GM21381 (cell line): ENCODE measurements at regions not wholly inside any gene's neighbourhood (a gene's known extent, or its start where the extent isn't known, plus 50 kb on each side); places are given as distances from the start of the nearest gene placed in this dataset.
"Not testable (repeated sequence)": the region's sequence is repeated elsewhere in the genome, so short reads cannot be mapped to it uniquely, and the experiment has no call there.

Experiments used
- ATAC-seq: cut with Tn5 transposase; IDR thresholded peaks from one replicate; pipeline ENCODE4 v1.9.1; 2021; ENCODE audit warnings: mild to moderate bottlenecking, moderate library complexity; ENCODE audit not compliant: unreplicated experiment

- no peak for ATAC-seq
Measured at GRCh38 chr7:125491137-125491536, 561.5 kb upstream of the POT1 start.

DNA sequence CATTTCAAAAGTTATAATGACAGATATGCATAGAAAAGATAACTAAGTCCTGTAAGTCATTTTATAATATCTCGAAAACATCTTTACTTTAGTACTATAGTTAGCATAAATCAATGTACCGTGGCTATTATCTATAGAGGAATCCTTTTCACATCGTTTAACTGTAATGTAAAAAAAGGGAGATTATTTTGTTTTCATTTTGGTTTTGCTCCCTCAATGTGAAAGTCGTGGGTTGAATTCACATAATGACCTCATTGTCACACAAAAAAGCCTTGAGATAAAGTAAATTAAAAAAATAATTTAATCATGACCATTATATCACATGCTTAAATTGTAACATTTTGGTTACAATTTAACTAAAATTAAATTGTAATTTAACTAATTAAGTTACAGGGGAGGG lies 560.5 kb upstream of the POT1 start:
- ATAC-seq: no peak

DNA sequence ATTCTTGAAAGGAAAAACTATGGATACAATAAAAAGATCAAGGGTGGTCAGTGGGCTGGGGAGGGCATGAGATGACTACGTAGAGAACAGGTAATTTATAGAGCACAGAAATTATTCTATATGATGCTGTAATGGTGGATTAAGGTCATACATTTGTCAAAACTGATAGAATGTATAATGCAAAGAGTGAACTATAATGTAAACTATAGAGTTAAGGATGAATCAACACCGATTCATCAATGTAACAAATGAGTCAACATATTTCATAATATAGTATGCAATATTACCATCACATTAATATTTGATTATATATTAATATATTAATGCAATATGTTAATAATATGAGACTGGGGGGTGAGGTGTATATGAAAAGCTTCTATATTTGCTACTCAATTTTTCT lies 555.6 kb upstream of the POT1 start:
- no peak for ATAC-seq

DNA sequence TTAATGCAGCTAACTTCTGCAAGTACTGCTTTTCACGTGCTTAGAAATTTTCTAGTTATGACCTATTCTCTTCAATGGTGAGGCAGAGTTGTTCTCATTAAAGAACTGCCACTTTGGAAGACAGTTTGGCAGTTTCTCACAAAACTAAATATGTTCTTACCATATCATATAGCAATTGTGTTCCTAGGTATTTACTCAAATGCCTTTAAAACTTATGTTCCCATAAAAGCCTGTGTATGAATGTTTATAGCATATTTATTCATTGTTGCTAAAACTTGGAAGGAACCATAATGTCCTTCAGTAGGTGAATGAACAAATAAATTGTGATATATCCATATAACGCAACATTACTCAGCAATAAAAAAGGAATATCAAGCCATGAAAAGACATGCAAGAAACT lies 555.1 kb upstream of the POT1 start:
- no peak for ATAC-seq

GRCh38 chr7:125481323-125481722 lies 551.7 kb upstream of the POT1 start:
- ATAC-seq: no peak

- ATAC-seq: no peak
Measured at GRCh38 chr7:125480762-125481161, 551.1 kb upstream of the POT1 start.

DNA sequence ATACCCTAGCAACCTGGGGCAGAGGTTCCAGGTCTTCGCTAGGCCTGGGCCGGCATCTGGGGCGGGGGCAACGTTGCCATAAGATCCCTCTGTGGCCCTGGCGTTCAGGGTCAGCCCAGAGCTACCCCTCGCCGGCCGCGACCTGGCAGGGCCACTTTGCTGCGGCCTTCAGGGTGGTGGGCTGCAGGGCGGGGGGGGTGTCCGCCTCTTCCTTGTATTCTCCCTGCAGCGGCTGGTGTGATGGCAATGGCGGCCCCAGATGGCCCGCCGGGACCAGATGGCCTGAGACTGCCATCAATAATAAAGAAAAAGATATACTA lies 539.2 kb upstream of the POT1 start:
- ATAC-seq: no peak

DNA sequence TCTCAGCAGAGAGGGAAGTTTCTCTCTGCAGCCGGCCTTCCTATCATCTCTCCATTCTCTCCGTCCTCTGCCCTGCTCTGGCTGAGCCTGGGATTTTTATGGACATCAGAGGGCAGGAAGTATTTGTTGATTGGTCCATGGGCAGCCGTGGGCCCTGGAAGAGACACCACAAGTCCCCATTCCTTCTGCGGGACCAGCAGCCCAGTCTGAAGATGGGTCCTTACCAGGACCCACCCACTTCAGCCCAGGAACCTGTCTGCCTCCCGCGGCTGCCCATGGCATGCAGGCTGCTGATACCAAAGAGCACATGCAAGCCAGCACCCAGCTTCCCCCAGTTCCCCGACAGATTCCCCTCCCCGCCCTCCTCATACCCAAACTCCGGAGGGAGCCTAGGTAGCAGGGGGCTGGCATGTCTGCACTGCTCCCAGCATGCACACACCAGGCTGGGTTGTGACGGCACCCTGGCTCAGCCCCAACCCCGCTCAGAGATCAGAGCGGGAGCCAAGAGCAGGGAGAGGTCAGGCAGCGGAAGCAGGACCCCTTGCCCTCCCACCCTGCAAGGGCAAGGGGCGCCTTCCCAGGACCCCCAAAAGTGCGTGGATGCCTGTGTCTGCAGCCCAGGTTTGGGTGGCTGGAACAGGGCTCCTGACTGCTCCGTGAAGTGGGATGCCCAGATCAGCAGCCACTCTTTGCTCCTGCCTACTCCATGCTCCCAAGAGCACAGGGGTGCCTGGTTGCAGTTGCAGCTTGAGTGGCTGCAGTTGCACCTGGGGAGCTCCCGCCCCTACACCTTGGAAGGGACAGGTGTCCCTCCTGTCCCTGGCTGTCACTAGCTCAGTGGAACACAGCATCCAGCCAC lies 538.6 kb upstream of the POT1 start:
- ATAC-seq: no peak

GRCh38 chr7:125465527-125465926 lies 535.9 kb upstream of the POT1 start:
- no peak for ATAC-seq

DNA sequence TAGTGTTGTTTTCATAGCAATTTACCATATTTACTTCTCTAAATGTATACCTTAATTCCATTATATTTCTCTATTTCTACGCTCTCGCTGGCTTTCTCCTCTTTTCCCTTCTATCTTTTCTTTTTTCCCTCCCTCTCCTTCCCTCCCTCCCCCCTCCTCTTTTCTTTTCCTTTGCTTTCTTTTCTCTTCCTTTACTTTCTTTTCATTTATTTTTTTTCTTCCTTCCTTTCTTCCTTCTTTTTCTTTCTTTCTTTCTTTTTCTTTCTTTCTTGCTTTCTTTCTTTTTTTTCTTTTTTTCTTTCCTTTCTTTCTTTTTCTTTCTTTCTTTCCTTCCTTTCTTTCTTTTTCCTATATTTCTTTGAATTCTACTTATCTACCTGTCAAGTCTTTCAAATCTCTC lies 533.0 kb upstream of the POT1 start:
- no peak for ATAC-seq

GRCh38 chr7:125459038-125459437 lies 529.4 kb upstream of the POT1 start:
- ATAC-seq: no peak

DNA sequence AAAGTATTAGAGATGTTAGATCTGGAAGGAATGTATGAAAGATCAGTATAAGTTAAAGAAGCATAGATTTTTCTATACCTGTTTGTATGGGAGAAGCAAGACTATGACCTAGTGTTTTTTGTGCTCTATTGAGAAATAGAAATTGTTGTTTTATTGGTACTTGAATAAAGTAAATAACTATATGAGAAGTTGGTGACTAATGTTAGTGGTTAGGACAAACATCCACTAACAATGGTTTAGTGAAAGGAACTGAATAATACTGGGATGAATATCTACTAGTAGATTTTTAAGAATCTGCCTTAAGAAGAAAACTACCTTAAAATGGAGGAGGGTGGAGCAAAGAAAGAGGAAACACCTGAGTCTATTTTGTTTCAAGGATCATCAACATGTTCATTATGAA lies 521.1 kb upstream of the POT1 start:
- no peak for ATAC-seq

DNA sequence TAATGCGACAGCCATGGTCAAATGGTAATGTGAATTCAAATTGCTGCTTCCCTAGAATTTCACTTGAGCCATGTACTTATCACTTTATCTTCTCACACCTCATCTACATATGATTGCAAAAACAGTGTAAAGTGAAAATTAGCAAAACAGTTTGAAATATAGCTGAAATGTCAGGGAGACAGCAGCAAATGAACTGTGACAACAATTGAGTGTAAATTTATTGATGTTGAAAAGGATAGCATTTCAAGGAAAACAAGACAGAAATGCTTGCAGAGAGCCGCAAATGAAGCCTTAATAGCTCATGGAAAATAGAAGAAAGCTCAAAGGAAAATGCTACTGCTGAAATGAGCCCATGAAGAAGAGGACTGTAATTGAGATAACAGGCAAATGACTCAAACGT lies 516.2 kb upstream of the POT1 start:
- ATAC-seq: no peak

DNA sequence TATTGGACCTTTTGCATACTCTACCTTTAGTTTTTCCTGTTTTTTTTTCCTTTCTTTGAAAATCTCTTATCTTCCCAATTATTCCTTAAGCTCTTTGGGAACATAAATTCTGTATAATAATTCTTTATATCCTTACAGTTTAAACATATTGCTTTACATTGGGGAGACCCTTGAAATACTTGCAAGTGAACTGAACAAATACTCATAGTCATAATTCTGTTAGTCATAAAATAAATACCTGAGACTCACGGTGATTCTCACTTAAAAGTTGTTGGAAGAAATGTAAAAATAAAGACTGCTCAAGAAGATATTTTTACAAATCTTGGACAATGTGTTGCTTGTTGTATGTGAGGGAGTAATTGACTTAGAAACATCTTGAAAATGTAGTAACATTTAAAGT lies 515.2 kb upstream of the POT1 start:
- ATAC-seq: no peak

- no peak for ATAC-seq
Measured at GRCh38 chr7:125436220-125436619, 506.6 kb upstream of the POT1 start.

DNA sequence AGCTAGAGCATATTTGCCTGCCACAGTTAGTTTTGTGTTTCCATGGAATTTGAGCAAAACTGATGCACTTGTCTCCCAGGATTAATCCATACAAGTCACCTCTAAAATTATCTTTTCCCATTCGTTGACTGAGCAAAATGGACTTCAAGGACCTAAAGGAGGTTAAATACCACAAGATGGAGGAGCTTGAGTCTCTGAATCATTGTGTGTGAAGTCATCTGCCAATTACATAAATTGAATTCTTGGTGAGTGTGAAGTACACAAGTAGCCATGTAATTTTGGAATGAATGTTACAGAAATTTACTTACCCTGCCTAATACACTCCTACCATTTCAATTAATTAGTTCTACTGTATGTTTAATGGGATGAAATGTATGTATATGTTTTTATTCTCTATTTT lies 501.7 kb upstream of the POT1 start:
- no peak for ATAC-seq

GRCh38 chr7:125430013-125430412 lies 500.4 kb upstream of the POT1 start:
- ATAC-seq: no peak

DNA sequence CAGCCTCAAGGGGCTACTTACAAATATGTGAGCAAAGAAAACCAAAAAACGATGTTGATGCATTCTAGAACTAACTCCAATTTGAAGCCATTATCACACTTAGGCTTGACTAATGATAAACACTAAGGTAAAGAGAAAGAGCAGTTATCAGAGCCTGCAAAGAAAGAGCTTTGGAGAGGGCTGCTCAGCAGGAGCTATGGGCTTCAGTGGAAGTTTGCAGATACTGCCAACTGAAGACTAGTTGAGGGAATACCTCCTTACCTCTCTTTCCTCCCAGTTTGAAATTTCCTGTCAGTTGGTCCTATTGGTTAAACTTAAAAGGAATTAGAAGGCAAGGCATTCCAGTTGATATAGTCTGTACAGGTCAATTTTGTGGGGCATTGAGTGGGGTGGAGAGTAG lies 498.1 kb upstream of the POT1 start:
- no peak for ATAC-seq

GRCh38 chr7:125425506-125425905 lies 495.9 kb upstream of the POT1 start:
- no peak for ATAC-seq

GRCh38 chr7:125424721-125425120 lies 495.1 kb upstream of the POT1 start:
- ATAC-seq: no peak

DNA sequence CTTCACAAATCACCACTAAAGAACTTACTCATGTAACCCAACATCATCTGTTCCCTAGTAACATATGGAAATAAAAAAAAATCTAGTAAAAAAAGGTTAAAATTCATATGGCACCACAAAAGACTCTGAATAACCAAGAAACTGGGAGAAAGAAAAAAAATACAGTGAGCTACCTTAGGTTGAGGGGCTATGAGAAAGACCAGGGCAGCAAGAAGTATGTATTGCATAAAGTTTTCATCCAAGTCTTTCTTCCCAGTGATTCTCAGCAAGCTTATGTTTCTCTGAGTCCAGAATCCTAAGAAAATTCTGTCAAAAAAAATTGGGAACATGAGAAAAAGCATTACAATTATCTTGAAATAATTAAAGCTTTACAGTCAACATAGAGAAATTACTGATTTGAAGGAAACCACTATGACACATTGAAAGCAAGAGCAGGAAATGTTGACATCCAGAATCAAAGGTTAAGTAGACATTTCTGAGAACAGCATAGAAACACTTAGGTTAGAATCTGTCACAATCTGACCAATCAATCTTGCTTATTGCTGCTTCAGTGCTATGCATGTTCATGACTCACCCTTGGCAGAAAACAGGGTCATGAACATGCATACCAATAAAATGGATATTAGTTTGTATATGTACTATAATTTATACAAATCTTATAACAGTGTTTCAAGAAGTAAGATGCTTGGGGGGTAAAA lies 494.0 kb upstream of the POT1 start:
- no peak for ATAC-seq

DNA sequence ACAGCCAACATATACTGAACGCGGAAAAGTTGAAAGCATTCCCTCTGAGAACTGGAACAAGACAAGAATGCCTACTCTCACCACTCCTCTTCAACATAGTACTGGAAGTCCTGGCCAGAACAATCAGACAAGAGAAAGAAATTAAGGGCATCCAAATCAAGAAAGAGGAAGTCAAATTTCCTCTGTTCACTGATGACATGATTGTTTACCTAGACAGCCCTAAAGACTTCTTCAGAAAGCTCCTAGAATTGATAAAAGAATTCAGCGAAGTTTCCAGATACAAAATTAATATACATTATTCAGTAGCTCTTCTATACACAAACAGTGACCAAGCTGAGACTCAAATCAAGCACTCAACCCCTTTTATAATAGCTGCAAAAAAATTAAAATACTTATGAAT lies 491.8 kb upstream of the POT1 start:
- not testable (repeated sequence) for ATAC-seq
